WTC11 (cell line): ENCODE measurements at regions not wholly inside any gene's neighbourhood (a gene's known extent, or its start where the extent isn't known, plus 50 kb on each side); places are given as distances from the start of the nearest gene placed in this dataset.

Source experiments
- ATAC-seq: fragments of 200-7000 bp; cut with Tn5 transposase; 2 replicates; pipeline ENCODE4 v1.10.0; 2021; ENCODE audit warnings: mild to moderate bottlenecking, moderate library complexity
- CTCF ChIA-PET: fragments of 300-600 bp; sonication (Branson Sonifier 250); formaldehyde crosslinking; loops from one replicate; lab custom pipeline; 2021; ENCODE audit warnings: antibody characterized with exemption; lab: Charles Lee
- POLR2A ChIA-PET: fragments of 350-600 bp; sonication (Branson Sonifier 250); formaldehyde crosslinking; loops from one replicate; lab custom pipeline; 2021; ENCODE audit warnings: antibody characterized with exemption; lab: Charles Lee
- DNase-seq: peaks from one replicate; pipeline ENCODE4 v3.0.0; 2021; ENCODE audit warnings: low spot score
- H3K27ac Mint-ChIP-seq: 2 replicates; pipeline ENCODE4 v1.8.0; 2021; ENCODE audit warnings: mixed read lengths
- H3K27me3 Mint-ChIP-seq: 2 replicates; pipeline ENCODE4 v1.8.0; 2021; ENCODE audit warnings: low read depth, mild to moderate bottlenecking, moderate library complexity, mixed read lengths
- H3K36me3 Mint-ChIP-seq: 2 replicates; pipeline ENCODE4 v1.8.0; 2021; ENCODE audit warnings: mixed read lengths
- H3K4me1 Mint-ChIP-seq: 2 replicates; pipeline ENCODE4 v1.8.0; 2022; ENCODE audit warnings: mixed read lengths
- H3K4me3 Mint-ChIP-seq: 2 replicates; pipeline ENCODE4 v1.8.0; 2021; ENCODE audit warnings: mild to moderate bottlenecking, moderate library complexity, mixed read lengths
- H3K9me3 Mint-ChIP-seq: 2 replicates; pipeline ENCODE4 v1.8.0; 2021; ENCODE audit warnings: mixed read lengths
- ATF1 ChIP-seq: sonication (generic); formaldehyde crosslinking; IDR thresholded peaks from 2 replicates; pipeline ENCODE4 v1.8.1; 2023; ENCODE audit warnings: mild to moderate bottlenecking, moderate library complexity, missing genetic modification reagents
- CREM ChIP-seq: sonication (generic); formaldehyde crosslinking; IDR thresholded peaks from 2 replicates; pipeline ENCODE4 v1.8.1; 2022; ENCODE audit warnings: mild to moderate bottlenecking, missing genetic modification reagents, moderate library complexity
- ERG ChIP-seq: fragments of 250-450 bp; sonication (Bioruptor Pico); IDR thresholded peaks from 2 replicates; pipeline ENCODE4 v1.8.0; 2021; ENCODE audit warnings: mild to moderate bottlenecking
- ETV6 ChIP-seq: sonication (generic); formaldehyde crosslinking; IDR thresholded peaks from 2 replicates; pipeline ENCODE4 v1.8.1; 2022; ENCODE audit warnings: mild to moderate bottlenecking, missing genetic modification reagents
- NFE2L1 ChIP-seq: sonication (generic); formaldehyde crosslinking; IDR thresholded peaks from 2 replicates; pipeline ENCODE4 v1.8.1; 2023; ENCODE audit warnings: missing genetic modification reagents
- NFYB ChIP-seq: sonication (generic); formaldehyde crosslinking; conservative IDR thresholded peaks from 2 replicates; pipeline ENCODE4 v1.8.0; 2022; ENCODE audit warnings: low read depth, missing genetic modification reagents
- PRDM15 ChIP-seq: sonication (generic); formaldehyde crosslinking; IDR thresholded peaks from 2 replicates; pipeline ENCODE4 v1.8.0; 2022; ENCODE audit warnings: missing genetic modification reagents
- TEAD1 ChIP-seq: sonication (generic); formaldehyde crosslinking; IDR thresholded peaks from 2 replicates; pipeline ENCODE4 v1.8.0; 2022; ENCODE audit warnings: mild to moderate bottlenecking, missing genetic modification reagents
- ZNF138 ChIP-seq: sonication (generic); formaldehyde crosslinking; conservative IDR thresholded peaks from 2 replicates; pipeline ENCODE4 v1.8.1; 2022; ENCODE audit warnings: mild to moderate bottlenecking, moderate library complexity, missing genetic modification reagents
- ZNF396 ChIP-seq: fragments of 250-450 bp; sonication (Bioruptor Pico); IDR thresholded peaks from 2 replicates; pipeline ENCODE4 v1.8.0; 2021; ENCODE audit warnings: mild to moderate bottlenecking, moderate library complexity, borderline replicate concordance
- TF ChIP-seq, protein P1 (sequence below): sonication (generic); formaldehyde crosslinking; conservative IDR thresholded peaks from 2 replicates; pipeline ENCODE4 v1.8.1; 2023; ENCODE audit warnings: mild to moderate bottlenecking, low read depth, missing genetic modification reagents, moderate library complexity
- TF ChIP-seq, protein P2 (sequence below): fragments of 250-450 bp; sonication (Bioruptor Pico); IDR thresholded peaks from 2 replicates; pipeline ENCODE4 v1.9.0; 2021; ENCODE audit warnings: mild to moderate bottlenecking, borderline replicate concordance

DNA sequence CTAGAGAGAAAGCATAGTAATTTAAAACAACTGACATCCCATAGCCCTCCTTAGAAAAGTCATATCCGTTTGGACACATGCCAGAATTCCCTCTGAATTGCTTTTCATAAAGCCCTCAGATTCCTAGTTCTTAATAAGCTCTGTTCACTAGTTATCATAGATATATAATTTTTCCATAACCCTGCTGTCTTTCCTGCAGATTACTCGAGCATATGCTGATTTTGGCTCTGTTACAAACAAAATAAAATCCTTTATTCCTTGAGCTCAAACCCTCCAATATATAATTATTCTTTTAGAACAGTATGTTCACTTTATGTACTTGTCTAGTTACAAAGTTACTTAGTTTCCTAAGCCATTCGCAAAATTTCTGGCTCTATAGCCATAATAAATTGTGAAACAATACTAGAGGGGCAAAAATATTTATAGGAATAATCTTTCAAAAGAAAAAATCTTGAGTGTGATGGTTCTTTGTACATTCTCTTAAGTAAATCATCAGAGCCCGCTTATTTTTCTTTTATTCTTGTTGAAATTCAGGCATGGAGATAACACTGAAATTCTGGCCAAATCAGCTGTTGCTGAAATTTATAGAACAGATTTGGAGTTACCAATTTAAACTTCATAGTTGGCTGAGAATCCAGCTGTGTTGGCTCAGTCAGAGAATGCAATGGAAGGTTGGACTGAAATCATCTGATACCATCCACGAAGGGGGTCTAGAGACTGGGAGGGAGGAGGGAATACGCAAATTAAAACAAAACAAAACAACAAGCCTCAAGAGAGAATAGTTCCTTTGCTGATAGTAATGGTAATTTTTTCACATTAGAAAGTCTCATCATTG, 146.1 kb upstream of the TMEM196 start (continued):
- TF ChIP-seq, protein P1, sequence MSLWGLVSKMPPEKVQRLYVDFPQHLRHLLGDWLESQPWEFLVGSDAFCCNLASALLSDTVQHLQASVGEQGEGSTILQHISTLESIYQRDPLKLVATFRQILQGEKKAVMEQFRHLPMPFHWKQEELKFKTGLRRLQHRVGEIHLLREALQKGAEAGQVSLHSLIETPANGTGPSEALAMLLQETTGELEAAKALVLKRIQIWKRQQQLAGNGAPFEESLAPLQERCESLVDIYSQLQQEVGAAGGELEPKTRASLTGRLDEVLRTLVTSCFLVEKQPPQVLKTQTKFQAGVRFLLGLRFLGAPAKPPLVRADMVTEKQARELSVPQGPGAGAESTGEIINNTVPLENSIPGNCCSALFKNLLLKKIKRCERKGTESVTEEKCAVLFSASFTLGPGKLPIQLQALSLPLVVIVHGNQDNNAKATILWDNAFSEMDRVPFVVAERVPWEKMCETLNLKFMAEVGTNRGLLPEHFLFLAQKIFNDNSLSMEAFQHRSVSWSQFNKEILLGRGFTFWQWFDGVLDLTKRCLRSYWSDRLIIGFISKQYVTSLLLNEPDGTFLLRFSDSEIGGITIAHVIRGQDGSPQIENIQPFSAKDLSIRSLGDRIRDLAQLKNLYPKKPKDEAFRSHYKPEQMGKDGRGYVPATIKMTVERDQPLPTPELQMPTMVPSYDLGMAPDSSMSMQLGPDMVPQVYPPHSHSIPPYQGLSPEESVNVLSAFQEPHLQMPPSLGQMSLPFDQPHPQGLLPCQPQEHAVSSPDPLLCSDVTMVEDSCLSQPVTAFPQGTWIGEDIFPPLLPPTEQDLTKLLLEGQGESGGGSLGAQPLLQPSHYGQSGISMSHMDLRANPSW (CRISPR knock-in tag): no peak

GRCh38 chr7:19916046-19916445, 142.6 kb upstream of the TMEM196 start:
- POLR2A ChIA-PET: no interaction called here
- no peak overlapping the region for H3K27ac Mint-ChIP-seq
- ATAC-seq: no peak
- H3K4me1 Mint-ChIP-seq: peaks cover 14% of the 10 kb centered on the region
- peaks cover 3% of the 10 kb centered on the region for H3K9me3 Mint-ChIP-seq
- H3K27me3 Mint-ChIP-seq: no peaks in the 10 kb centered on the region
- DNase-seq: no peak
- CTCF ChIA-PET: no interaction called here
- TF ChIP-seq ZNF138: no peak
- TF ChIP-seq ERG (CRISPR knock-in tag): no peak
- no peak for TF ChIP-seq ZNF396 (CRISPR knock-in tag)
- peaks cover 12% of the 10 kb centered on the region for H3K36me3 Mint-ChIP-seq
- H3K4me3 Mint-ChIP-seq: no peak overlapping the region

DNA sequence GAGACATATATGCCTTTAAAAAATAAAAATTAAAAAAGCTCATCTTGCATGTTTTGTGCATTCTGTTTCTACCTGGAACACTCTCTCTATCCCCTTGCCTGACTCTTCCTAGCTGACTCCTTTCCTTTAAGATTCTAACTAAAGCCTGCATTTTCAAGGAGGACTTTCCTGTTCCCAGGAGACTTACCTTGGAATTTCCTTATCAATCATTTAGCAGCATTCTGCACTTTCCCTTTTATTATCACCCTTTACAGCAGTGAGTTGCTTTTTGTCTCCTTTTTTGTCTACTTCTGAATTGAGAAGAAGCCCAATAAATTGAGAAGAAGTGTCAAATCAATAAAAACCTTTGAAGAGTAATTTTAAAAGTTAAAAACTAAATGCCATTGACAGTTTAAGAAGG, 142.2 kb upstream of the TMEM196 start:
- Mint-ChIP-seq H3K9me3 (peaks cover 7% of the 10 kb centered on the region), H3K27me3 (no peaks in the 10 kb centered on the region), H3K36me3 (peaks cover 17% of the 10 kb centered on the region), H3K4me3 (no peak overlapping the region), H3K4me1 (peaks cover 10% of the 10 kb centered on the region), H3K27ac (peak overlapping the region; percentile 10; the same call in 1 of the 2 replicates)
- ChIA-PET CTCF (no interaction called here), POLR2A (no interaction called here)
- ATAC-seq: no peak
- TF ChIP-seq TEAD1 (CRISPR knock-in tag): no peak
- no peak for TF ChIP-seq ZNF138
- TF ChIP-seq CREM (CRISPR knock-in tag): no peak
- TF ChIP-seq NFYB (CRISPR knock-in tag): no peak
- no peak for TF ChIP-seq ETV6 (CRISPR knock-in tag)
- TF ChIP-seq ATF1 (CRISPR knock-in tag): no peak
- no peak for TF ChIP-seq NFE2L1 (CRISPR knock-in tag)
- TF ChIP-seq, protein P2, sequence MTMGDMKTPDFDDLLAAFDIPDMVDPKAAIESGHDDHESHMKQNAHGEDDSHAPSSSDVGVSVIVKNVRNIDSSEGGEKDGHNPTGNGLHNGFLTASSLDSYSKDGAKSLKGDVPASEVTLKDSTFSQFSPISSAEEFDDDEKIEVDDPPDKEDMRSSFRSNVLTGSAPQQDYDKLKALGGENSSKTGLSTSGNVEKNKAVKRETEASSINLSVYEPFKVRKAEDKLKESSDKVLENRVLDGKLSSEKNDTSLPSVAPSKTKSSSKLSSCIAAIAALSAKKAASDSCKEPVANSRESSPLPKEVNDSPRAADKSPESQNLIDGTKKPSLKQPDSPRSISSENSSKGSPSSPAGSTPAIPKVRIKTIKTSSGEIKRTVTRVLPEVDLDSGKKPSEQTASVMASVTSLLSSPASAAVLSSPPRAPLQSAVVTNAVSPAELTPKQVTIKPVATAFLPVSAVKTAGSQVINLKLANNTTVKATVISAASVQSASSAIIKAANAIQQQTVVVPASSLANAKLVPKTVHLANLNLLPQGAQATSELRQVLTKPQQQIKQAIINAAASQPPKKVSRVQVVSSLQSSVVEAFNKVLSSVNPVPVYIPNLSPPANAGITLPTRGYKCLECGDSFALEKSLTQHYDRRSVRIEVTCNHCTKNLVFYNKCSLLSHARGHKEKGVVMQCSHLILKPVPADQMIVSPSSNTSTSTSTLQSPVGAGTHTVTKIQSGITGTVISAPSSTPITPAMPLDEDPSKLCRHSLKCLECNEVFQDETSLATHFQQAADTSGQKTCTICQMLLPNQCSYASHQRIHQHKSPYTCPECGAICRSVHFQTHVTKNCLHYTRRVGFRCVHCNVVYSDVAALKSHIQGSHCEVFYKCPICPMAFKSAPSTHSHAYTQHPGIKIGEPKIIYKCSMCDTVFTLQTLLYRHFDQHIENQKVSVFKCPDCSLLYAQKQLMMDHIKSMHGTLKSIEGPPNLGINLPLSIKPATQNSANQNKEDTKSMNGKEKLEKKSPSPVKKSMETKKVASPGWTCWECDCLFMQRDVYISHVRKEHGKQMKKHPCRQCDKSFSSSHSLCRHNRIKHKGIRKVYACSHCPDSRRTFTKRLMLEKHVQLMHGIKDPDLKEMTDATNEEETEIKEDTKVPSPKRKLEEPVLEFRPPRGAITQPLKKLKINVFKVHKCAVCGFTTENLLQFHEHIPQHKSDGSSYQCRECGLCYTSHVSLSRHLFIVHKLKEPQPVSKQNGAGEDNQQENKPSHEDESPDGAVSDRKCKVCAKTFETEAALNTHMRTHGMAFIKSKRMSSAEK: no peak
- no peak for TF ChIP-seq PRDM15 (CRISPR knock-in tag)
- TF ChIP-seq, protein P1 (CRISPR knock-in tag): no peak
- DNase-seq: no peak
